Mucosa of stomach (tissue), 1 donor: ENCODE measurements at regions not wholly inside any gene's neighbourhood (a gene's known extent, or its start where the extent isn't known, plus 50 kb on each side); places are given as distances from the start of the nearest gene placed in this dataset.

ENCODE experiments used
- H3K27me3 ChIP-seq: one replicate; pipeline ENCODE4 v1.7.0; 2013; ENCODE audit warnings: mild to moderate bottlenecking, low read length; ENCODE audit not compliant: control insufficient read depth, insufficient read depth
- H3K36me3 ChIP-seq: one replicate; pipeline ENCODE4 v1.7.0; 2013; ENCODE audit warnings: low read length; ENCODE audit not compliant: control insufficient read depth, insufficient read depth
- H3K4me1 ChIP-seq: one replicate; pipeline ENCODE4 v1.7.0; 2013; ENCODE audit warnings: mild to moderate bottlenecking, low read length; ENCODE audit not compliant: control insufficient read depth, insufficient read depth
- H3K4me3 ChIP-seq: one replicate; pipeline ENCODE4 v1.7.0; 2013; ENCODE audit warnings: low read length
- H3K9ac ChIP-seq: one replicate; pipeline ENCODE4 v1.7.0; 2013; ENCODE audit warnings: mild to moderate bottlenecking, low read length, moderate library complexity
- H3K9me3 ChIP-seq: one replicate; pipeline ENCODE4 v1.7.0; 2013; ENCODE audit warnings: mild to moderate bottlenecking, low read length, moderate library complexity; ENCODE audit not compliant: control insufficient read depth
- donor health status: Pancreatic carcinoma.

- H3K27me3 ChIP-seq: no peaks in the 10 kb centered on the region
- H3K36me3 ChIP-seq: no peaks in the 10 kb centered on the region
Measured at GRCh38 chr6:14499309-14499708, 381.7 kb downstream of the CD83 start.

DNA sequence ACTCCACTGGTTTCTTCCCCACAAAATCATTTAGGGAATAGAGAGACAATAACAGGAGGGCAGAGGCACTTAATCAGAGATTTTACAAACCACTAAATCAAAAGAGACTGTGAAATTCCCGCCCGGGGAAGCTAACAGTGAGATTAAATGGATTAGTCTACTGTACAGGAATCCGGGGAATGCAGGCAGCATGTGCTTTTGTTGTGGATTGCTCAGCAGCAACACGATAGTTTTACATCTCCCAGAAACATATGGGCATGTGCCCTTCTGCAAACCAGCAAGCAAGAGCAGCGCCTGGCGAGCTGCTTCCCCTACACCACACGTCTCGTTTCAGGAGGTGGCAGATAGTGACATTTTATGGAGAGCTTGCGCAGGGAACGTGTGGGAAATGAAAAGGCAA is 382.3 kb downstream of the CD83 start:
- no peaks in the 10 kb centered on the region for H3K27me3 ChIP-seq
- no peaks in the 10 kb centered on the region for H3K36me3 ChIP-seq
- H3K4me3 ChIP-seq: no peak overlapping the region
- no peak overlapping the region for H3K9ac ChIP-seq
- no peaks in the 10 kb centered on the region for H3K4me1 ChIP-seq
- no peaks in the 10 kb centered on the region for H3K9me3 ChIP-seq

More at GRCh38 chr6:14499309-14499708, 381.7 kb downstream of the CD83 start:
- Histone ChIP-seq H3K4me1 (no peaks in the 10 kb centered on the region), H3K4me3 (no peak overlapping the region), H3K9me3 (no peaks in the 10 kb centered on the region), H3K9ac (no peak overlapping the region)

- no peaks in the 10 kb centered on the region for H3K4me1 ChIP-seq
- no peaks in the 10 kb centered on the region for H3K36me3 ChIP-seq
- no peak overlapping the region for H3K9ac ChIP-seq
- no peaks in the 10 kb centered on the region for H3K9me3 ChIP-seq
- H3K4me3 ChIP-seq: no peak overlapping the region
- no peaks in the 10 kb centered on the region for H3K27me3 ChIP-seq
Measured at GRCh38 chr6:14500809-14501208, 383.2 kb downstream of the CD83 start.

- Histone ChIP-seq H3K9ac (no peak overlapping the region), H3K27me3 (no peaks in the 10 kb centered on the region), H3K4me1 (peaks cover under 1% of the 10 kb centered on the region), H3K4me3 (no peak overlapping the region), H3K9me3 (no peaks in the 10 kb centered on the region), H3K36me3 (no peaks in the 10 kb centered on the region)
Measured at GRCh38 chr6:14501240-14501639, 383.7 kb downstream of the CD83 start.

- Histone ChIP-seq H3K27me3 (no peaks in the 10 kb centered on the region), H3K36me3 (no peaks in the 10 kb centered on the region), H3K9ac (no peak overlapping the region), H3K4me3 (no peak overlapping the region), H3K9me3 (no peaks in the 10 kb centered on the region), H3K4me1 (peaks cover 7% of the 10 kb centered on the region)
Measured at GRCh38 chr6:14501914-14502313, 384.3 kb downstream of the CD83 start.

DNA sequence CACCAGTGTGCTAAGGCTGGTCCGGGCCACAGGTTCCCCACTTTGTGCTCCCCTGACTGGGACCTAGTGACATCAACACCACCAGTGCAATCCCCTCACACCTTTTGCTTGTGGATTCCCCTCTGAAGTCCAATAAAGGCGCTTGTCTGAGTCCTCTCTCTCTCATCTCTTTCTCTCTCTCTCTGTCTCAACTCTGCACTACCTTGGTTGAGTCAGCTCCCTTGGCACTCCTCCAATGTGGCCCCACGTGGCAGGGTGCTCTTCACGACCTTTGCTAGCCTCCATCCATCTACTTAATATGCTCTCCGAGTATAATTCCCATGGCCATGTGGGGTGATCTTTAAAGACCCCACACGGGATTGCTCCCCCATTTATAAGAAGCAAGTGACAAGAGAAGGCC is 385.0 kb downstream of the CD83 start:
- no peak overlapping the region for H3K9ac ChIP-seq
- H3K4me1 ChIP-seq: peaks cover 9% of the 10 kb centered on the region
- no peaks in the 10 kb centered on the region for H3K36me3 ChIP-seq

GRCh38 chr6:14505401-14505800 is 387.8 kb downstream of the CD83 start:
- Histone ChIP-seq H3K27me3 (no peaks in the 10 kb centered on the region), H3K36me3 (no peaks in the 10 kb centered on the region), H3K4me3 (no peak overlapping the region), H3K9ac (no peak overlapping the region), H3K4me1 (peaks cover 9% of the 10 kb centered on the region), H3K9me3 (no peaks in the 10 kb centered on the region)

More for the DNA sequence above, 385.0 kb downstream of the CD83 start:
- no peaks in the 10 kb centered on the region for H3K27me3 ChIP-seq
- no peak overlapping the region for H3K4me3 ChIP-seq
- no peaks in the 10 kb centered on the region for H3K9me3 ChIP-seq

DNA sequence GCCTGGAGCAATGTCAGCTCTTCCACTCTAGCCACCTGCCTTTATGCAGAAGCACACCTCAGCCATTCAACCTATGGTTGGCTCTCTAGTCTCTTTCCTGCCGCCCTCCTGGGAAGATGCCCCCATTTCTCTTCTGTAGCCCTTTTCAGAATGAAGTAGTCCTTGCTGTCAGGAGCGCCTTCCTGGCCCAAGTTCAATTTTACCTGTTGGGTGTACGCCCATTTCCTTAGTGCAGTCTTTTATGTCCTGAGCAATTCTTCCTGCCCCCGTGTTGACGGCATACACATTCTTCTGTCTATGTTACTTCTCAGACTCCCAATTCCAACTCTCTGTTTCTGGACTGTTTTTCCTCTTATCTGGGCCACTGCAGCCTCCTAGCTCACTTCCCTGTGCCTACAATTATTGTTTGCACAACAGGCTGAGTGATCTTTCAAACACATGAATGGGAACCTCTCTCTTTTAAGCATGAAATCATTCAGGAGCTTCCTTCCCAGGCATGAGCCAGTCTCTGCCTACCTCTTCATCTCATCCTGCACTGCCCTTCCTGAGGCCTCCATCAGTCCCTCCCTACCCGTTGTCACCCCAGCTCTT is 389.2 kb downstream of the CD83 start:
- Histone ChIP-seq H3K9me3 (no peaks in the 10 kb centered on the region), H3K36me3 (no peaks in the 10 kb centered on the region), H3K4me1 (peaks cover 9% of the 10 kb centered on the region), H3K4me3 (no peak overlapping the region), H3K9ac (no peak overlapping the region), H3K27me3 (no peaks in the 10 kb centered on the region)

DNA sequence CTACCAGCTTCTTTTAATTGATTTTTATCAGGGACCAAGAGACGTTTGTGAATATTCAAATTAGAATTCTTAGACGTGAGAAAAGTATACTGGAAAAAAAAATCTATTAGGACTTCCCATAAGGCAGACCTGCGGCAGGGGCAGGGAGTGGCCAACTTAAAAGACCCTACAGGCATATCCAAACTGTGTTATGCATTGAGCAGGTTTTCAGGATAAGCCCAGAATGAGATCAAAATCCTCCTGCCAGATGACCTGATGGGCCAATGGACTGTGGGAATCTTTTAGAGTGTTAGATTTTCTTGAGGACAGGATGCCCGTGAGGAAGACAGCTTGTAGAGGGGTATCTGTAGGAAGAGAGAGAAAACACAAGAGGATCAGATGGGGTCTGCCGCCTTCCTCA is 391.5 kb downstream of the CD83 start:
- Histone ChIP-seq H3K4me1 (peaks cover 9% of the 10 kb centered on the region), H3K36me3 (no peaks in the 10 kb centered on the region), H3K4me3 (no peak overlapping the region), H3K27me3 (peaks cover 4% of the 10 kb centered on the region), H3K9me3 (no peaks in the 10 kb centered on the region), H3K9ac (no peak overlapping the region)

- Histone ChIP-seq H3K4me1 (peaks cover 9% of the 10 kb centered on the region), H3K9me3 (no peaks in the 10 kb centered on the region), H3K9ac (no peak overlapping the region), H3K4me3 (no peak overlapping the region), H3K36me3 (no peaks in the 10 kb centered on the region), H3K27me3 (peaks cover 4% of the 10 kb centered on the region)
Measured at GRCh38 chr6:14510038-14510437, 392.5 kb downstream of the CD83 start.

DNA sequence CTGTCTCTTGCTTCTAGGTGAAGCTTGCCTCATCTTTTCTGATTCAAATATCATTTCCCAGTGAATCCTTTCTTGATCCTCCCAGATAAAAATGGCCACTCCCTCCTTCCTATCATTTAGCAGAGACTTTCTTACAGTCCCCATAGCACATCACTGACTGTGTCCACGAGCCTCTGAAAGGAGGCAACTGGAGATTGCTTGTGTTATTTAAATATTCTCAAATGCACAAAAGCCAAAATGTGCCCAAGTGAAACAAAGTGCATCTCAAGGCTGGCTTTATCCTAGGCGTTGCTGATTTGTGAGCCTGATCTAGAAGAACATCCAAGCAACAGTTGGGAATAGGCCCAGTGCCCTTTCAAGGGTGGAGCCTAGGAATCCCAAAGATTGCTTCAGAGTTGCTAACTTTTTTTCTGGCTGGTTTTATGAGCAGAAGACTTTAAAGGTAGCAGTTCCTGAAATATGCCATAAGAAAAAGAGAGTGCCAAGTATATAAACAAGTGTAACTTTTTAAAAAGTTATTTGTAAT is 393.6 kb downstream of the CD83 start:
- Histone ChIP-seq H3K9ac (no peak overlapping the region), H3K4me1 (peaks cover 9% of the 10 kb centered on the region), H3K9me3 (no peaks in the 10 kb centered on the region), H3K4me3 (no peak overlapping the region), H3K27me3 (peaks cover 4% of the 10 kb centered on the region), H3K36me3 (no peaks in the 10 kb centered on the region)

- H3K27me3 ChIP-seq: peaks cover 4% of the 10 kb centered on the region
- H3K36me3 ChIP-seq: no peaks in the 10 kb centered on the region
- no peaks in the 10 kb centered on the region for H3K4me1 ChIP-seq
- H3K4me3 ChIP-seq: no peak overlapping the region
- no peak overlapping the region for H3K9ac ChIP-seq
- no peaks in the 10 kb centered on the region for H3K9me3 ChIP-seq
Measured at GRCh38 chr6:14512246-14512645, 394.7 kb downstream of the CD83 start.
